ENCODE measurements at regions not wholly inside any gene's neighbourhood (a gene's known extent, or its start where the extent isn't known, plus 50 kb on each side); places are given as distances from the start of the nearest gene placed in this dataset.

DNA sequence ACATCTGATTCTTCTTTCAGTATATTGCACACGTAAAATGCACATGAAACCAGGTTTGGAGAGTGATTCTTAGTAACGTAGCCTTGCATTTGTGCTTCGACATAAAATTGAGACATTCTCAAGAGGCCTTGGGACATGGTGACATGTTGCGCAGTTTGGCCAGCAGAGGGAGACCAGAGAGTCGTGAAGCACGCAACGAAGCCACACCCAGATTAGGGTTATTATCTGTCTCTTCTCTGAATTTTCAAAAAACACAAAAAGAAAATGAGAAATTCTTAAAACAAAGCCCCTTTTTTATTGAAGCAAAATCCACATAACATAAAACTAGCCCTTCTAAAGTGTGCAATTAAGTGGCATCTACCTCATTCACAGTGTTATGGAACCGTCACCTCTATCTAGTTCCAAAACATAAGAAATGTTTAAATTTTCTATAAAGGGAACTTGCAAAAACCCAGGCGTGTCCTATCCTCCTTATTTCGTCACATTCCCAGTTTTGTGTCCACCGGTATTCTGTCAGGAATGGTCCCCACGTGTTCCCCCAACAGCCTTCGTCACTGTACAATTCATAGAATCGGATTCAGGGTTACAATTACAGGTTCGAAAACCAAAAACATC is 108.8 kb upstream of the ATF7IP start:
- peak in 1 of 2 experiments; percentile 75; a peak in 3 of 6 replicates for ATAC-seq
- H3K4me2 ChIP-seq = peak overlapping the region; percentile 51
- TF ChIP-seq, protein P1, sequence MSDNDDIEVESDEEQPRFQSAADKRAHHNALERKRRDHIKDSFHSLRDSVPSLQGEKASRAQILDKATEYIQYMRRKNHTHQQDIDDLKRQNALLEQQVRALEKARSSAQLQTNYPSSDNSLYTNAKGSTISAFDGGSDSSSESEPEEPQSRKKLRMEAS (IDR thresholded peaks at IDR 0.05) = 0 out of 2 replicates have a peak, but pooled peaks have one; percentile 23
- TF ChIP-seq, protein P2, sequence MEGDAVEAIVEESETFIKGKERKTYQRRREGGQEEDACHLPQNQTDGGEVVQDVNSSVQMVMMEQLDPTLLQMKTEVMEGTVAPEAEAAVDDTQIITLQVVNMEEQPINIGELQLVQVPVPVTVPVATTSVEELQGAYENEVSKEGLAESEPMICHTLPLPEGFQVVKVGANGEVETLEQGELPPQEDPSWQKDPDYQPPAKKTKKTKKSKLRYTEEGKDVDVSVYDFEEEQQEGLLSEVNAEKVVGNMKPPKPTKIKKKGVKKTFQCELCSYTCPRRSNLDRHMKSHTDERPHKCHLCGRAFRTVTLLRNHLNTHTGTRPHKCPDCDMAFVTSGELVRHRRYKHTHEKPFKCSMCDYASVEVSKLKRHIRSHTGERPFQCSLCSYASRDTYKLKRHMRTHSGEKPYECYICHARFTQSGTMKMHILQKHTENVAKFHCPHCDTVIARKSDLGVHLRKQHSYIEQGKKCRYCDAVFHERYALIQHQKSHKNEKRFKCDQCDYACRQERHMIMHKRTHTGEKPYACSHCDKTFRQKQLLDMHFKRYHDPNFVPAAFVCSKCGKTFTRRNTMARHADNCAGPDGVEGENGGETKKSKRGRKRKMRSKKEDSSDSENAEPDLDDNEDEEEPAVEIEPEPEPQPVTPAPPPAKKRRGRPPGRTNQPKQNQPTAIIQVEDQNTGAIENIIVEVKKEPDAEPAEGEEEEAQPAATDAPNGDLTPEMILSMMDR (IDR thresholded peaks at IDR 0.05) = peak; percentile 56
- TF ChIP-seq PHF8 (IDR thresholded peaks at IDR 0.05; ENCODE audit: borderline replicate concordance, low read depth) (no peak), RAD21 (conservative IDR thresholded peaks at IDR 0.05 in 1 of 2, IDR thresholded peaks at IDR 0.05 in 1 of 2) (peak; percentile 48 to 70; a peak in 4 of 5 replicates), SMC3 (IDR thresholded peaks at IDR 0.05) (peak; percentile 62), BHLHE40 (IDR thresholded peaks at IDR 0.05; ENCODE audit: low read depth, low read length) (no peak)
- 50% methylated on average over 15 of the region's 15 CpGs for WGBS (ENCODE audit: missing lambda C conversion rate)
- H3K4me3 ChIP-seq = no peak overlapping the region
- DNase-seq (ENCODE audit: low read depth in 1 of 2, low spot score in 1 of 2) = peak; percentile 53 to 87
- peak overlapping the region; percentile 55 to 79 for H3K27ac ChIP-seq
- POLR2A ChIA-PET = no interaction called here
- 0 out of 3 replicates have a peak, but pooled peaks cover 4% of the 10 kb centered on the region for H3K9me3 ChIP-seq
- no peak for FAIRE-seq
- CTCF ChIA-PET = interaction anchor here (0.8 to 1.4 kb wide), 4 partner anchors 10 to 160 kb away, joined by 3 read pairs; partner anchors contain the start of gene ATF7IP
- peaks cover 23% of the 10 kb centered on the region for H3K4me1 ChIP-seq

GRCh38 chr12:14257303-14257733 is 108.2 kb upstream of the ATF7IP start:
- ChIA-PET CTCF (interaction anchor here (0.7 to 1.3 kb wide), 4 partner anchors 40 to 362 kb away, joined by 3 to 6 read pairs (median 4); no protein-coding TSS in a partner anchor), POLR2A (interaction anchor here (1.0 to 1.7 kb wide), 5 partner anchors 16 to 514 kb away, joined by 3 to 16 read pairs (median 5); partner anchors contain the start of gene ATF7IP)
- FAIRE-seq (no peak), ATAC-seq (no peak; a peak in 1 of 6 replicates), DNase-seq (ENCODE audit: low read depth in 1 of 2, low spot score in 1 of 2) (no peak)
- peaks cover 23% of the 10 kb centered on the region for H3K4me1 ChIP-seq
- 0 out of 3 replicates have a peak, but pooled peaks cover 4% of the 10 kb centered on the region for H3K9me3 ChIP-seq
- peak overlapping the region; percentile 55 to 79 for H3K27ac ChIP-seq
- TF ChIP-seq, protein P3, sequence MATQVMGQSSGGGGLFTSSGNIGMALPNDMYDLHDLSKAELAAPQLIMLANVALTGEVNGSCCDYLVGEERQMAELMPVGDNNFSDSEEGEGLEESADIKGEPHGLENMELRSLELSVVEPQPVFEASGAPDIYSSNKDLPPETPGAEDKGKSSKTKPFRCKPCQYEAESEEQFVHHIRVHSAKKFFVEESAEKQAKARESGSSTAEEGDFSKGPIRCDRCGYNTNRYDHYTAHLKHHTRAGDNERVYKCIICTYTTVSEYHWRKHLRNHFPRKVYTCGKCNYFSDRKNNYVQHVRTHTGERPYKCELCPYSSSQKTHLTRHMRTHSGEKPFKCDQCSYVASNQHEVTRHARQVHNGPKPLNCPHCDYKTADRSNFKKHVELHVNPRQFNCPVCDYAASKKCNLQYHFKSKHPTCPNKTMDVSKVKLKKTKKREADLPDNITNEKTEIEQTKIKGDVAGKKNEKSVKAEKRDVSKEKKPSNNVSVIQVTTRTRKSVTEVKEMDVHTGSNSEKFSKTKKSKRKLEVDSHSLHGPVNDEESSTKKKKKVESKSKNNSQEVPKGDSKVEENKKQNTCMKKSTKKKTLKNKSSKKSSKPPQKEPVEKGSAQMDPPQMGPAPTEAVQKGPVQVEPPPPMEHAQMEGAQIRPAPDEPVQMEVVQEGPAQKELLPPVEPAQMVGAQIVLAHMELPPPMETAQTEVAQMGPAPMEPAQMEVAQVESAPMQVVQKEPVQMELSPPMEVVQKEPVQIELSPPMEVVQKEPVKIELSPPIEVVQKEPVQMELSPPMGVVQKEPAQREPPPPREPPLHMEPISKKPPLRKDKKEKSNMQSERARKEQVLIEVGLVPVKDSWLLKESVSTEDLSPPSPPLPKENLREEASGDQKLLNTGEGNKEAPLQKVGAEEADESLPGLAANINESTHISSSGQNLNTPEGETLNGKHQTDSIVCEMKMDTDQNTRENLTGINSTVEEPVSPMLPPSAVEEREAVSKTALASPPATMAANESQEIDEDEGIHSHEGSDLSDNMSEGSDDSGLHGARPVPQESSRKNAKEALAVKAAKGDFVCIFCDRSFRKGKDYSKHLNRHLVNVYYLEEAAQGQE (IDR thresholded peaks at IDR 0.05) = peak; percentile 50
- no peak for TF ChIP-seq TP53 (CRISPR knock-in tag; IDR thresholded peaks at IDR 0.05)
- peak overlapping the region; percentile 51 for H3K4me2 ChIP-seq
- 27% methylated on average over 7 of the region's 7 CpGs for WGBS (ENCODE audit: missing lambda C conversion rate)
- no peak overlapping the region for H3K4me3 ChIP-seq

- H3K9me3 ChIP-seq = 0 out of 3 replicates have a peak, but pooled peaks cover 4% of the 10 kb centered on the region
- DNase-seq (ENCODE audit: low read depth in 1 of 2, low spot score in 1 of 2) (peak; percentile 59 to 94), ATAC-seq (peak; percentile 82 to 86), FAIRE-seq (no peak)
- ChIA-PET CTCF (interaction anchor here (0.7 to 1.4 kb wide), 5 partner anchors 20 to 361 kb away, joined by 3 to 6 read pairs (median 4); no protein-coding TSS in a partner anchor), POLR2A (interaction anchor here (1.0 to 1.7 kb wide), 5 partner anchors 15 to 513 kb away, joined by 3 to 16 read pairs (median 5); partner anchors contain the start of gene ATF7IP)
- H3K4me2 ChIP-seq = peak overlapping the region; percentile 51
- no peak overlapping the region for H3K4me3 ChIP-seq
- 42% methylated on average over 13 of the region's 13 CpGs for WGBS (ENCODE audit: missing lambda C conversion rate)
- peak overlapping the region; percentile 55 to 79 for H3K27ac ChIP-seq
- H3K4me1 ChIP-seq = peaks cover 23% of the 10 kb centered on the region
- no peak for TF ChIP-seq NR3C1 (IDR thresholded peaks at IDR 0.05)
- no peak for TF ChIP-seq FOSB (CRISPR knock-in tag; IDR thresholded peaks at IDR 0.05)
- no peak for TF ChIP-seq MAFK (IDR thresholded peaks at IDR 0.05; ENCODE audit: partially characterized antibody)
- no peak for TF ChIP-seq RCOR1 (IDR thresholded peaks at IDR 0.05; ENCODE audit: low read depth, low read length)
- TF ChIP-seq HOXA7 (CRISPR knock-in tag; IDR thresholded peaks at IDR 0.05) = no peak
- TF ChIP-seq MYC (IDR thresholded peaks at IDR 0.05; ENCODE audit: borderline replicate concordance, low read length) = no peak
- peak in 1 of 2 experiments; percentile 56; a peak in 1 of 5 replicates for TF ChIP-seq JUN (IDR thresholded peaks at IDR 0.05)
- TF ChIP-seq KDM1A (IDR thresholded peaks at IDR 0.05; ENCODE audit: low read depth) = no peak
- 0 out of 5 replicates have a peak, but pooled peaks of 1 of the 2 experiments have one; percentile 19 for TF ChIP-seq EP300 (IDR thresholded peaks at IDR 0.05)
- TF ChIP-seq ZFP36 (IDR thresholded peaks at IDR 0.05; ENCODE audit: borderline replicate concordance, partially characterized antibody) = peak; percentile 46
- no peak for TF ChIP-seq RAD21 (conservative IDR thresholded peaks at IDR 0.05 in 1 of 2, IDR thresholded peaks at IDR 0.05 in 1 of 2)
- TF ChIP-seq ESRRA (IDR thresholded peaks at IDR 0.05; ENCODE audit: borderline replicate concordance, low read length) = no peak
- TF ChIP-seq NFE2L2 (conservative IDR thresholded peaks at IDR 0.05; ENCODE audit: low read length) = no peak
- TF ChIP-seq ZNF302 (CRISPR knock-in tag; IDR thresholded peaks at IDR 0.05) = no peak
- no peak for TF ChIP-seq HDAC2 (IDR thresholded peaks at IDR 0.05)
- no peak for TF ChIP-seq ZSCAN20 (CRISPR knock-in tag; IDR thresholded peaks at IDR 0.05)
- TF ChIP-seq JUNB (IDR thresholded peaks at IDR 0.05) = no peak
- no peak for TF ChIP-seq FOXS1 (CRISPR knock-in tag; IDR thresholded peaks at IDR 0.05)
Observed at GRCh38 chr12:14257734-14258574, 107.5 kb upstream of the ATF7IP start.
